Lung (tissue), 11 donors: ENCODE measurements at regions not wholly inside any gene's neighbourhood (a gene's known extent, or its start where the extent isn't known, plus 50 kb on each side); places are given as distances from the start of the nearest gene placed in this dataset.

Experiments
- ATAC-seq: fragments of 200-7000 bp; cut with Tn5 transposase; one replicate; pipeline ENCODE4 v1.9.1; 2020; ENCODE audit warnings: moderate number of reproducible peaks; ENCODE audit not compliant: insufficient read depth, low FRiP score
- DNase-seq, 3 donors: peaks; one replicate each; pipeline ENCODE4 v3.0.0-alpha.2; 2013 to 2017
- H3K27ac ChIP-seq, 2 donors: one replicate each; pipeline ENCODE4 v1.5.1; 2013; ENCODE audit warnings: mild to moderate bottlenecking in 2 of 2, moderate library complexity in 2 of 2, control low read depth in 1 of 2, inconsistent platforms in 1 of 2, low read depth in 1 of 2, low read length in 1 of 2
- H3K27me3 ChIP-seq, 3 donors: one replicate each; pipeline ENCODE4 v1.5.1; 2013; ENCODE audit warnings: low read length in 2 of 3; ENCODE audit not compliant: control insufficient read depth in 3 of 3, insufficient read depth in 3 of 3
- H3K36me3 ChIP-seq, 4 donors: one replicate each; pipeline ENCODE4 v1.5.1; 2013; ENCODE audit warnings: low read length in 4 of 4, mild to moderate bottlenecking in 1 of 4, moderate library complexity in 1 of 4; ENCODE audit not compliant: control insufficient read depth in 4 of 4, insufficient read depth in 4 of 4
- H3K4me1 ChIP-seq, 5 donors: one replicate each; pipeline ENCODE4 v1.5.1; 2013; ENCODE audit warnings: low read length in 5 of 5, mild to moderate bottlenecking in 2 of 5, moderate library complexity in 1 of 5; ENCODE audit not compliant: control insufficient read depth in 5 of 5, insufficient read depth in 5 of 5
- H3K4me3 ChIP-seq: one replicate; pipeline ENCODE4 v1.5.1; 2013; ENCODE audit warnings: mild to moderate bottlenecking, control low read depth, moderate library complexity
- H3K9ac ChIP-seq, 2 donors: one replicate each; pipeline ENCODE4 v1.5.1; 2013; ENCODE audit warnings: low read length in 2 of 2, control low read depth in 1 of 2; ENCODE audit not compliant: insufficient read depth in 1 of 2
- H3K9me3 ChIP-seq, 4 donors: one replicate each; pipeline ENCODE4 v1.5.1; 2013; ENCODE audit warnings: low read length in 3 of 4, mild to moderate bottlenecking in 1 of 4, moderate library complexity in 1 of 4; ENCODE audit not compliant: control insufficient read depth in 4 of 4, insufficient read depth in 3 of 4
- CTCF ChIP-seq: IDR thresholded peaks from 2 replicates; pipeline ENCODE4 v1.5.1; 2012; ENCODE audit warnings: mild to moderate bottlenecking; ENCODE audit errors: control extremely low read depth, extremely low read depth
- WGBS, 2 donors: extraction: QIAGEN DNeasy Blood & Tissue Kit; methylation state at CpG; one replicate each; pipeline ENCODE4 v1.1.7; 2013; 5-methylcytosine and 5-hydroxymethylcytosine counted together
- donor health status: control.
- donor health status: control.
- donor health status: Bipolar disorder and iron deficiency.
- donor health status: healthy.
- donor health status: DM: yes; HTN: yes; CAD: no.

DNA sequence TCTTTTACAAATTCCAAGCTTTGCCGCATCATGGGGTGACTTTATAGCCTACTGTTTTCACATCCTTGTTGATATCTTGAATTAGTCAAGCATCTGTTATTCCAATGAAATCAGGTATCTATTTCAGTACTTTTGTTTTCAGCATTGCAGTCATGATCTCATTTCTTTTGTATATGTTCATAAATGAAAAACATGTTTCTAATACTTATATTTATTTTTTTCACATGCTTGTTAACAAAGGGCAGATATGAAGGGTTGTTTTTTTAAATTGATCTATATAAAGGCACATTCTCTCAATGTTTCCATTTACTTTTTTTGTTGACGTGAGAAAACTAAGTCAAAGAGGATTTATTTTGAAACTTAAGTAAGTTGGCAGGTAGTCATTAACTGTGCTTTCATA lies 964.8 kb downstream of the JRKL start:
- no peak for ATAC-seq
- H3K27me3 ChIP-seq = no peaks in the 10 kb centered on the region
- WGBS, 2 donors = 87 to 94% methylated on average over 2 of the region's 2 CpGs
- H3K36me3 ChIP-seq = no peaks in the 10 kb centered on the region
- H3K9ac ChIP-seq = no peak overlapping the region
- H3K27ac ChIP-seq = no peak overlapping the region
- no peaks in the 10 kb centered on the region for H3K4me1 ChIP-seq
- DNase-seq = no peak
- no peak for TF ChIP-seq CTCF
- H3K4me3 ChIP-seq = no peak overlapping the region
- H3K9me3 ChIP-seq = no peaks in the 10 kb centered on the region

DNA sequence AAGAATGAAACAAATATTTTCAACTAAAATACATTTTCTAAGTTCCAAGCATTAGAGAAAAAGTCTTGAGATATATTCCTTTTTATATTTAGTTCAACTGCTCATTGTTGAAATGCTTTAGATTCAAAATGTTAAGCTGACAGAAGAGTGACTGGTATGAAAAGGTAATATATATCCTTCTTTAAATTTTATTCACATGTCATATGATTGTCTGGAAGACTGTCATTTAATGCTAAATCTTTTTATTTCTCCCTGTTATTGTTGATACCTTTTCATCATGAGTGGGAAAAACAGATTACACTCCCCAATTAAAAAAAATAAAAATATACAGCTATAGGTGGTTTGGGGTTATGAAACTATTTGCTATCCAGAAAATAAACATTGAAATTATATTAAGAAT lies 965.4 kb downstream of the JRKL start:
- DNase-seq (no peak), ATAC-seq (no peak)
- Histone ChIP-seq H3K27me3 (no peaks in the 10 kb centered on the region), H3K36me3 (no peaks in the 10 kb centered on the region), H3K9ac (no peak overlapping the region), H3K9me3 (no peaks in the 10 kb centered on the region), H3K4me1 (no peaks in the 10 kb centered on the region), H3K27ac (no peak overlapping the region), H3K4me3 (no peak overlapping the region)
- TF ChIP-seq CTCF = no peak

- no peak for TF ChIP-seq CTCF
- no peaks in the 10 kb centered on the region for H3K27me3 ChIP-seq
- no peak overlapping the region for H3K9ac ChIP-seq
- H3K4me1 ChIP-seq = no peaks in the 10 kb centered on the region
- DNase-seq (no peak), ATAC-seq (no peak)
- H3K9me3 ChIP-seq = no peaks in the 10 kb centered on the region
- no peaks in the 10 kb centered on the region for H3K36me3 ChIP-seq
- no peak overlapping the region for H3K4me3 ChIP-seq
- H3K27ac ChIP-seq = no peak overlapping the region
- 58 to 67% methylated on average over 3 of the region's 3 CpGs for WGBS, 2 donors
These were observed 966.3 kb downstream of the JRKL start for GRCh38 chr11:97356144-97356543.

DNA sequence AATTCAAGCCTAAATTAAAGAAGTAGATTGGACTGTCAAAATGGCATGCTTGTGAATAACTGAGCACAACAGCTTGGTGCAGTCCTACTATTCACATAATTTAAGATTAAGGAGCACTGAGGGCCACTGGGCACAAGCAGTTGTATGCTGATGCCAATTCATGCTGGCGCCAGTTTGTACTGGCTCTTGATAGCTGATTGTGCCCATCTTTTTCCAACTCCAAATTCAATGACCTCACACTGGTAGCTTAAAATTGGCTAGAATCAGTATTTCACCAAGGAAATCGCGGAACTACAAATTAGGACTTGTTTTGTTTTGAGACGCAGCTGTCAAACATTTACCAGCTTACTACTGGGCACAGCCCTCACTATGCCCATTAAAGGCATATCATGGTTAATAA lies 969.2 kb downstream of the JRKL start:
- Histone ChIP-seq H3K4me3 (no peak overlapping the region), H3K27me3 (no peaks in the 10 kb centered on the region), H3K4me1 (no peaks in the 10 kb centered on the region), H3K27ac (no peak overlapping the region), H3K9ac (no peak overlapping the region), H3K9me3 (no peaks in the 10 kb centered on the region), H3K36me3 (no peaks in the 10 kb centered on the region)
- WGBS, 2 donors = 93 to 94% methylated on average over 4 of the region's 4 CpGs
- TF ChIP-seq CTCF = no peak
- ATAC-seq (no peak), DNase-seq (no peak)
